SK-N-SH treated with all-trans-retinoic acid at 6 μM for 48 hours (cell line): ENCODE measurements at regions not wholly inside any gene's neighbourhood (a gene's known extent, or its start where the extent isn't known, plus 50 kb on each side); places are given as distances from the start of the nearest gene placed in this dataset.

Experiments
- ATAC-seq: fragments of 200-7000 bp; cut with Tn5 transposase; 3 replicates; pipeline ENCODE4 v1.9.1; 2020; ENCODE audit warnings: mild to moderate bottlenecking, moderate library complexity
- ARNTL ChIP-seq: fragments of 450-650 bp; formaldehyde crosslinking; IDR thresholded peaks from 2 replicates; pipeline ENCODE4 v1.5.0; 2020; ENCODE audit warnings: low read depth, mild to moderate bottlenecking, moderate library complexity, borderline replicate concordance
- BACH2 ChIP-seq: fragments of 250-450 bp; sonication (Bioruptor Pico); IDR thresholded peaks from 2 replicates; pipeline ENCODE4 v1.9.0; 2021; ENCODE audit warnings: mild to moderate bottlenecking, borderline replicate concordance
- CSDC2 ChIP-seq: fragments of 250-450 bp; sonication (Bioruptor Pico); IDR thresholded peaks from 2 replicates; pipeline ENCODE4 v1.5.0; 2020; ENCODE audit warnings: mild to moderate bottlenecking, moderate library complexity
- ESRRG ChIP-seq: fragments of 250-450 bp; sonication (Bioruptor Pico); IDR thresholded peaks from 2 replicates; pipeline ENCODE4 v1.6.1; 2021; ENCODE audit warnings: mild to moderate bottlenecking
- GLIS3 ChIP-seq: fragments of 250-450 bp; sonication (Bioruptor Pico); IDR thresholded peaks from 2 replicates; pipeline ENCODE4 v1.5.0; 2020; ENCODE audit warnings: mild to moderate bottlenecking, moderate library complexity
- ISL1 ChIP-seq: fragments of 250-450 bp; sonication (Bioruptor Pico); IDR thresholded peaks from 2 replicates; pipeline ENCODE4 v2.1.2; 2022; ENCODE audit warnings: mild to moderate bottlenecking, moderate library complexity
- OSR1 ChIP-seq: fragments of 250-450 bp; sonication (Bioruptor Pico); IDR thresholded peaks from 2 replicates; pipeline ENCODE4 v1.8.0; 2022; ENCODE audit warnings: moderate library complexity, mild to moderate bottlenecking, inconsistent platforms
- PPARA ChIP-seq: fragments of 250-450 bp; sonication (Bioruptor Pico); IDR thresholded peaks from 2 replicates; pipeline ENCODE4 v1.5.0; 2020; ENCODE audit warnings: mild to moderate bottlenecking, borderline replicate concordance
- RARB ChIP-seq: fragments of 250-450 bp; sonication (Bioruptor Pico); IDR thresholded peaks from 2 replicates; pipeline ENCODE4 v1.8.0; 2021; ENCODE audit warnings: mild to moderate bottlenecking, moderate library complexity
- SNAI2 ChIP-seq: fragments of 250-450 bp; sonication (Bioruptor Pico); IDR thresholded peaks from 2 replicates; pipeline ENCODE4 v1.5.0; 2020; ENCODE audit warnings: mild to moderate bottlenecking, moderate library complexity
- TCF4 ChIP-seq: fragments of 250-450 bp; sonication (Bioruptor Pico); IDR thresholded peaks from 2 replicates; pipeline ENCODE4 v1.8.0; 2021; ENCODE audit warnings: mild to moderate bottlenecking, moderate library complexity, borderline replicate concordance
- TOX ChIP-seq: fragments of 250-450 bp; sonication (Bioruptor Pico); IDR thresholded peaks from 2 replicates; pipeline ENCODE4 v1.8.0; 2021; ENCODE audit warnings: mild to moderate bottlenecking, moderate library complexity, borderline replicate concordance
- ZC3H10 ChIP-seq: fragments of 250-450 bp; sonication (Bioruptor Pico); IDR thresholded peaks from 2 replicates; pipeline ENCODE4 v1.5.1; 2021; ENCODE audit warnings: mild to moderate bottlenecking, moderate library complexity
- ZFP30 ChIP-seq: fragments of 450-650 bp; formaldehyde crosslinking; IDR thresholded peaks from 2 replicates; pipeline ENCODE4 v1.5.0; 2022; ENCODE audit warnings: mild to moderate bottlenecking, moderate library complexity
- ZNF565 ChIP-seq: fragments of 450-650 bp; formaldehyde crosslinking; conservative IDR thresholded peaks from 2 replicates; pipeline ENCODE4 v1.5.0; 2020; ENCODE audit warnings: low read depth, mild to moderate bottlenecking, moderate library complexity
- ZNF70 ChIP-seq: fragments of 450-650 bp; formaldehyde crosslinking; IDR thresholded peaks from 2 replicates; pipeline ENCODE4 v1.5.0; 2020; ENCODE audit warnings: mild to moderate bottlenecking, moderate library complexity
- ZNF8 ChIP-seq: fragments of 450-650 bp; formaldehyde crosslinking; IDR thresholded peaks from 2 replicates; pipeline ENCODE4 v1.5.0; 2020; ENCODE audit warnings: mild to moderate bottlenecking, moderate library complexity
- TF ChIP-seq, protein P1 (sequence below): fragments of 250-450 bp; sonication (Bioruptor Pico); IDR thresholded peaks from 2 replicates; pipeline ENCODE4 v1.5.0; 2020; ENCODE audit warnings: mild to moderate bottlenecking, moderate library complexity
- TF ChIP-seq, protein P2 (sequence below): fragments of 250-450 bp; sonication (Bioruptor Pico); IDR thresholded peaks from 2 replicates; pipeline ENCODE4 v1.5.1; 2020; ENCODE audit warnings: low read depth, mild to moderate bottlenecking, moderate library complexity
- TF ChIP-seq, protein P3 (sequence below): fragments of 250-450 bp; sonication (Bioruptor Pico); IDR thresholded peaks from 2 replicates; pipeline ENCODE4 v1.5.1; 2021; ENCODE audit warnings: mild to moderate bottlenecking, moderate library complexity
- TF ChIP-seq, protein P4 (sequence below): fragments of 250-450 bp; sonication (Bioruptor Pico); IDR thresholded peaks from 2 replicates; pipeline ENCODE4 v1.8.0; 2021; ENCODE audit warnings: low read depth, mild to moderate bottlenecking, moderate library complexity, borderline replicate concordance
- TF ChIP-seq, protein P5 (sequence below): fragments of 250-450 bp; sonication (Bioruptor Pico); IDR thresholded peaks from 2 replicates; pipeline ENCODE4 v1.8.0; 2020; ENCODE audit warnings: mild to moderate bottlenecking, moderate library complexity, borderline replicate concordance

DNA sequence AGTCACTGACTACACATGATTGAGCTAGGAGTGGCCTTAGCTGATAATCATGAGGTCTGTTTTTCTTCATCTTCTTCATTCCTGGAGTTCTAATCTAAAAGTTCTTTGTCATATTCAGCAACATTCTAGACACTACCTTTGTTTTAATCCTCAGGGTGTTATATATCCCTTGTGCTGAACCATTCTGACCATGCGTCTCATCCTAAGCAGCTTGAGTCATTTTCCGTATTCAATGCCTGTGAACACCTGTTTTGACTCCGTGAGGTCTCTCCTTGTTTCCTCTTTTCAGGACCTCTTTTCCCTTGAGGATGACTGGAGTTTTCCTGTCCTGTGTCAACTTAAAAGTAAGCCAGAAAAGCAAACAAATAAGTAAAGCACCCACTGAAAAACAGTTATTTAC is 597.9 kb downstream of the GBA3 start (continued):
- TF ChIP-seq, protein P1, sequence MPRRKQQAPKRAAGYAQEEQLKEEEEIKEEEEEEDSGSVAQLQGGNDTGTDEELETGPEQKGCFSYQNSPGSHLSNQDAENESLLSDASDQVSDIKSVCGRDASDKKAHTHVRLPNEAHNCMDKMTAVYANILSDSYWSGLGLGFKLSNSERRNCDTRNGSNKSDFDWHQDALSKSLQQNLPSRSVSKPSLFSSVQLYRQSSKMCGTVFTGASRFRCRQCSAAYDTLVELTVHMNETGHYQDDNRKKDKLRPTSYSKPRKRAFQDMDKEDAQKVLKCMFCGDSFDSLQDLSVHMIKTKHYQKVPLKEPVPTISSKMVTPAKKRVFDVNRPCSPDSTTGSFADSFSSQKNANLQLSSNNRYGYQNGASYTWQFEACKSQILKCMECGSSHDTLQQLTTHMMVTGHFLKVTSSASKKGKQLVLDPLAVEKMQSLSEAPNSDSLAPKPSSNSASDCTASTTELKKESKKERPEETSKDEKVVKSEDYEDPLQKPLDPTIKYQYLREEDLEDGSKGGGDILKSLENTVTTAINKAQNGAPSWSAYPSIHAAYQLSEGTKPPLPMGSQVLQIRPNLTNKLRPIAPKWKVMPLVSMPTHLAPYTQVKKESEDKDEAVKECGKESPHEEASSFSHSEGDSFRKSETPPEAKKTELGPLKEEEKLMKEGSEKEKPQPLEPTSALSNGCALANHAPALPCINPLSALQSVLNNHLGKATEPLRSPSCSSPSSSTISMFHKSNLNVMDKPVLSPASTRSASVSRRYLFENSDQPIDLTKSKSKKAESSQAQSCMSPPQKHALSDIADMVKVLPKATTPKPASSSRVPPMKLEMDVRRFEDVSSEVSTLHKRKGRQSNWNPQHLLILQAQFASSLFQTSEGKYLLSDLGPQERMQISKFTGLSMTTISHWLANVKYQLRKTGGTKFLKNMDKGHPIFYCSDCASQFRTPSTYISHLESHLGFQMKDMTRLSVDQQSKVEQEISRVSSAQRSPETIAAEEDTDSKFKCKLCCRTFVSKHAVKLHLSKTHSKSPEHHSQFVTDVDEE (CRISPR knock-in tag): no peak
- no peak for TF ChIP-seq SNAI2 (CRISPR knock-in tag)
- no peak for TF ChIP-seq ZNF70
- no peak for TF ChIP-seq ISL1 (CRISPR knock-in tag)
- no peak for TF ChIP-seq RARB
- TF ChIP-seq TOX (CRISPR knock-in tag): no peak

DNA sequence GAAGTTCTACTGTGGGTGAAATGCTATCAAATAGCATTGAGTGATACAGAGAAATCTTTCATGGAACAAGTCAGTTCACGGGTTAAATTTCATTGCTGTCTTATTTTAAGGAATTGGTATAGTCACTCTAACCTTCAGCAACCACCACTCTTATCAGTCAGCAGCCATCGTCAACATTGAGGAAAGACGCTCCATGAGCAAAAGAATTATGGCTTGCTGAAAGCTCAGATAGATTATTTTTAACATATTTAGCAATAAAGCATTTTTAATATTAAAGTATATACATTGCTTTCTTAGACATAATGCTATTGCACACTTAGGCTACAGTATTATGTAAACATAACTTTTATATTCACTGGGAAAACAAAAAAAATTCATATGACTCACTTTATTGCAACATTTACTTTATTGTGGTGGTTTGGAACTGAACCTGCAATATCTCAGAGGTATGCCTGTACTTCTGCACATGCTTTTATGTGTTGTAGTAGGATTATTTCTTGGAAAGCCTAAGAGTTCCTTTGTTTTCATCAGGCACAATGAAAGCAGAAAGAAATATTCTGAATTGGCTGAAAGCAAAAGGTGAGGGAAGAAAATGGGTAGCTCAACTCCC is 586.7 kb downstream of the GBA3 start:
- TF ChIP-seq ZC3H10 (no peak), RARB (no peak), ZFP30 (no peak), OSR1 (CRISPR knock-in tag) (no peak), PPARA (CRISPR knock-in tag) (no peak), CSDC2 (no peak), ZNF565 (CRISPR knock-in tag) (no peak), GLIS3 (no peak), BACH2 (CRISPR knock-in tag) (no peak), ISL1 (CRISPR knock-in tag) (no peak), SNAI2 (CRISPR knock-in tag) (no peak), ZNF70 (no peak)
- TF ChIP-seq, protein P2, sequence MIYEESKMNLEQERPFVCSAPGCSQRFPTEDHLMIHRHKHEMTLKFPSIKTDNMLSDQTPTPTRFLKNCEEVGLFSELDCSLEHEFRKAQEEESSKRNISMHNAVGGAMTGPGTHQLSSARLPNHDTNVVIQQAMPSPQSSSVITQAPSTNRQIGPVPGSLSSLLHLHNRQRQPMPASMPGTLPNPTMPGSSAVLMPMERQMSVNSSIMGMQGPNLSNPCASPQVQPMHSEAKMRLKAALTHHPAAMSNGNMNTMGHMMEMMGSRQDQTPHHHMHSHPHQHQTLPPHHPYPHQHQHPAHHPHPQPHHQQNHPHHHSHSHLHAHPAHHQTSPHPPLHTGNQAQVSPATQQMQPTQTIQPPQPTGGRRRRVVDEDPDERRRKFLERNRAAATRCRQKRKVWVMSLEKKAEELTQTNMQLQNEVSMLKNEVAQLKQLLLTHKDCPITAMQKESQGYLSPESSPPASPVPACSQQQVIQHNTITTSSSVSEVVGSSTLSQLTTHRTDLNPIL (CRISPR knock-in tag): no peak
- TF ChIP-seq, protein P3, sequence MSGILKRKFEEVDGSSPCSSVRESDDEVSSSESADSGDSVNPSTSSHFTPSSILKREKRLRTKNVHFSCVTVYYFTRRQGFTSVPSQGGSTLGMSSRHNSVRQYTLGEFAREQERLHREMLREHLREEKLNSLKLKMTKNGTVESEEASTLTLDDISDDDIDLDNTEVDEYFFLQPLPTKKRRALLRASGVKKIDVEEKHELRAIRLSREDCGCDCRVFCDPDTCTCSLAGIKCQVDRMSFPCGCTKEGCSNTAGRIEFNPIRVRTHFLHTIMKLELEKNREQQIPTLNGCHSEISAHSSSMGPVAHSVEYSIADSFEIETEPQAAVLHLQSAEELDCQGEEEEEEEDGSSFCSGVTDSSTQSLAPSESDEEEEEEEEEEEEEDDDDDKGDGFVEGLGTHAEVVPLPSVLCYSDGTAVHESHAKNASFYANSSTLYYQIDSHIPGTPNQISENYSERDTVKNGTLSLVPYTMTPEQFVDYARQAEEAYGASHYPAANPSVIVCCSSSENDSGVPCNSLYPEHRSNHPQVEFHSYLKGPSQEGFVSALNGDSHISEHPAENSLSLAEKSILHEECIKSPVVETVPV: no peak
- TF ChIP-seq, protein P4, sequence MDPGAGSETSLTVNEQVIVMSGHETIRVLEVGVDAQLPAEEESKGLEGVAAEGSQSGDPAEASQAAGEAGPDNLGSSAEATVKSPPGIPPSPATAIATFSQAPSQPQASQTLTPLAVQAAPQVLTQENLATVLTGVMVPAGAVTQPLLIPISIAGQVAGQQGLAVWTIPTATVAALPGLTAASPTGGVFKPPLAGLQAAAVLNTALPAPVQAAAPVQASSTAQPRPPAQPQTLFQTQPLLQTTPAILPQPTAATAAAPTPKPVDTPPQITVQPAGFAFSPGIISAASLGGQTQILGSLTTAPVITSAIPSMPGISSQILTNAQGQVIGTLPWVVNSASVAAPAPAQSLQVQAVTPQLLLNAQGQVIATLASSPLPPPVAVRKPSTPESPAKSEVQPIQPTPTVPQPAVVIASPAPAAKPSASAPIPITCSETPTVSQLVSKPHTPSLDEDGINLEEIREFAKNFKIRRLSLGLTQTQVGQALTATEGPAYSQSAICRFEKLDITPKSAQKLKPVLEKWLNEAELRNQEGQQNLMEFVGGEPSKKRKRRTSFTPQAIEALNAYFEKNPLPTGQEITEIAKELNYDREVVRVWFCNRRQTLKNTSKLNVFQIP (CRISPR knock-in tag): no peak
- TF ChIP-seq, protein P5, sequence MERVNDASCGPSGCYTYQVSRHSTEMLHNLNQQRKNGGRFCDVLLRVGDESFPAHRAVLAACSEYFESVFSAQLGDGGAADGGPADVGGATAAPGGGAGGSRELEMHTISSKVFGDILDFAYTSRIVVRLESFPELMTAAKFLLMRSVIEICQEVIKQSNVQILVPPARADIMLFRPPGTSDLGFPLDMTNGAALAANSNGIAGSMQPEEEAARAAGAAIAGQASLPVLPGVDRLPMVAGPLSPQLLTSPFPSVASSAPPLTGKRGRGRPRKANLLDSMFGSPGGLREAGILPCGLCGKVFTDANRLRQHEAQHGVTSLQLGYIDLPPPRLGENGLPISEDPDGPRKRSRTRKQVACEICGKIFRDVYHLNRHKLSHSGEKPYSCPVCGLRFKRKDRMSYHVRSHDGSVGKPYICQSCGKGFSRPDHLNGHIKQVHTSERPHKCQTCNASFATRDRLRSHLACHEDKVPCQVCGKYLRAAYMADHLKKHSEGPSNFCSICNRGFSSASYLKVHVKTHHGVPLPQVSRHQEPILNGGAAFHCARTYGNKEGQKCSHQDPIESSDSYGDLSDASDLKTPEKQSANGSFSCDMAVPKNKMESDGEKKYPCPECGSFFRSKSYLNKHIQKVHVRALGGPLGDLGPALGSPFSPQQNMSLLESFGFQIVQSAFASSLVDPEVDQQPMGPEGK (CRISPR knock-in tag): no peak
- ATAC-seq: no peak

DNA sequence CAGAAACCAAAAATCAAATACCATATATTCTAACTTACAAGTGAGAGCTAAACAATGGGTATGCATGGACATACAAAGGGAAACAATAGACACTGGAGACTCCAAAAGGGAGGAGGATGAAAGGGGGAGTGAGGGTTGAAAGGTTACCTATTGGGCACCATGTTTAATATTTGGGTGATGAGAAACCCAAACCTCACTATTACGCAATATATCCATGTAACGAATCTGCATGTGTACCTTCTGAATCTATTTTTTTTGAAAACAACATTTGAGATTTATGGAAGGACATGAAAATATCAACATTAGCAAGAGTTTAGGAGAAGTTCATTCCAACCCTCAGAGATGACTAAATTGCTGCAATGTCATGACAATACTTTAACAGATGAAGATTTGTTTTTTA is 586.1 kb downstream of the GBA3 start:
- TF ChIP-seq SNAI2 (CRISPR knock-in tag): no peak
- TF ChIP-seq ESRRG (CRISPR knock-in tag): no peak
- TF ChIP-seq ZFP30: no peak
- TF ChIP-seq TCF4 (CRISPR knock-in tag): no peak
- TF ChIP-seq, protein P4 (CRISPR knock-in tag): no peak
- TF ChIP-seq ARNTL: no peak
- no peak for TF ChIP-seq BACH2 (CRISPR knock-in tag)
- no peak for TF ChIP-seq ZNF8 (CRISPR knock-in tag)
- TF ChIP-seq, all 23 proteins: peak for 0
- ATAC-seq: no peak
